SK-N-DZ (cell line): ENCODE measurements at regions not wholly inside any gene's neighbourhood (a gene's known extent, or its start where the extent isn't known, plus 50 kb on each side); places are given as distances from the start of the nearest gene placed in this dataset.

Experiments
- DNase-seq: peaks from one replicate; pipeline ENCODE4 v3.0.0-alpha.2; 2015; ENCODE audit warnings: low spot score

- DNase-seq, result no peak
Observed at GRCh38 chr17:51548125-51548524, 287.8 kb downstream of the UTP18 start.

DNA sequence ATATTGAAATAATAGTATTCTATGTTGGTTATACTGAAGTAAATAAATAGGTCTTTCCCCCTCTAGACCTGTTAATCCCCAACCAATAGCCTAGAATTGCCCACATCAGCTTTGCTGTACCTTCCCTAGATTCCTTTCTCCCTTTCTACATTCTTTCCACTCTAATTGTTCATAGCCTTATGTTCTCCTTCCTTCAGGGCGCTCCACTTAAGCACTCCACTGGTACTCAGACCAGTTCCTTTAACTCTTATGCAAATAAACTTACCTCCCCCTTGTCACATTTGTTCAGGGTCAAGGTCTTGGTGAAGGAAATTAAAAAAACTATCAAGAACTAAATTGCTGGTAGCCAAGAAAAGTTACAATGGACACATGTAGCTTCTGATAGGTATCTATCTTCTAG, 294.8 kb downstream of the UTP18 start:
- DNase-seq, result no peak

DNA sequence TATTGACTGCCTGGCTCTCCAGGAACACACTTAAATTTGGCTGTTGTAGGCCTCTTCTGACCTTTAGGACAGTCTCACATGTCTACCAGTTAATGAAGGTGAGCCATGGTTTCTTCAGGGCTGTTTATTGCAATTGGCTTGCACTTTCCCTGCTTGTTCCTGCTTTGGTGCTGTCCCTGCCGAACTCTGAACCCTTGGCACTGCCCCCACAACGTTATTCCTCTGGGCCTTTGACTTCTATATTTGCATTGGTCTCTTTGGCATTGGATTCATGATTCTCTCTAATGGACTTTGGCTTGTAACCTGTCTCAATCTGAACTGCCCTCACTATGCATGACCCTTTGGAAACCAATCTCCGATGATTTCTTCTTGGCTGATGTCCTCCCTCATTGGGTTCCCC, 299.4 kb downstream of the UTP18 start:
- no peak for DNase-seq

- DNase-seq, result no peak
Observed at GRCh38 chr17:51560398-51560797, 300.1 kb downstream of the UTP18 start.

GRCh38 chr17:51563961-51564360, 303.6 kb downstream of the UTP18 start:
- DNase-seq, result no peak

DNA sequence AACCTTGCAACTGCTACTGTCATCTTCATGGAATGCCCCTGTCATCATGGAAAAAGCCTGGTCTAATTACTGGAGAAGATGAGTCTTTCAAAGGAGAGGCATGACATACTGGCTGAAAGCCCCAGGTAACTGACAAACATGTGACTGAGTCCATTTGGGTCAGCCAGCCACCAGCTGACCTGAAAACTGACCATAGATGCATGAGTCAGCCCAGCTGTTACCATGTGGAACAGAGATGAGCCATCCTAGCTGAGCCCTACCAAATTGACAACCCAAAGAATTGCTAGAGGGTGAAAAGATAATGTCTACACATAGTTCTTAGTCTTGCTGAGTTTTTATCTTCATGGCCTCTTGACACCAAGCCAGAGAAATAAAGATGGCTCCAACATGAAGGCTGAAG, 311.8 kb downstream of the UTP18 start:
- no peak for DNase-seq
